Dedifferentiated amniotic fluid mesenchymal stem cell (primary cell): ENCODE measurements at regions not wholly inside any gene's neighbourhood (a gene's known extent, or its start where the extent isn't known, plus 50 kb on each side); places are given as distances from the start of the nearest gene placed in this dataset.

Experiments used
- DNase-seq: peaks from one replicate; pipeline ENCODE4 v3.0.0-alpha.2; 2016; ENCODE audit errors: extremely low spot score

DNA sequence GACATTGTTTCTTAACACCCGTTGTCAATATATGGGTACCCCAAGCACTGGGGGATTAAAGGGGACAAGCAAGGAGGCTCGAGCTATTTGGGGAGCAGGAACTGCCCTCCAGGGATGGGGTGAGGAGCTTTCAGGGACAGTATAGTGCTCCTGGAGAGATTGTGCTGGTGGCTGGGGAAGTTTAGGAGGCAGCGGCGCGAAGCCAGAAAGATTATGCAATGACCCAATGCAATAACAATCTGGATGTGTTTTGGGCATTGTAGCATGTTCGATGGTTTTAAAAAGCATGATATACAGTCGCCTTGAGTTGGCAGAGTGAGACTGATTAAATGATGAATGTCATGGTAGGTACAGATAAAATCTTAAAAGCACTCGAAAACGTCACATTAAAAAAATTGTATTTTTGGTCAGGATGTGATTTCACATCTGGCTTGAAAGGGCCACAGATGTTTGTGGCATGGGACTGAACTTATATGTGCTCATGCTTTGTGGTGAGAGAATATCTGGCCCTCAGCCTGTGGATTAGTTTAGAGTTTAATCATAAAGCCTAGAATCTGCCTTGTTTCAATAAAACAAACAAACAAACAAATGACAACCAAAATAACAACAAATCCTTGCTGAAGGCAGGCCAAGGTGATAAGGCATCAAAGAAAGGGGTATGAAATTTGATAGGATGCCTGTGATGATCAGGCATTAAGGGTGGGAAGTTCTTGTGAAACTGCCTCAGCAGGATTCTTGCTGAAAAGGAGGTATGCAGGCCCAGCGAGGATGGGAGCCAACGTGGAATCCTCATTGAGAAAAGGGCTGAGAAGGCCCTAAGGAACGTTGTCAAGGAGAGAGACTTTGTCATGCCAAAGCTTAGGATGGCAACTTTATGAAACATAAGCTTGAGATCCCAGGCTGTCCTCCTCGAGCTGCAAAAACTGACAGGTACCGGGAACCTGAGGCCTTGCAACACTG is 417.1 kb upstream of the KLF6 start:
- no peak for DNase-seq

DNA sequence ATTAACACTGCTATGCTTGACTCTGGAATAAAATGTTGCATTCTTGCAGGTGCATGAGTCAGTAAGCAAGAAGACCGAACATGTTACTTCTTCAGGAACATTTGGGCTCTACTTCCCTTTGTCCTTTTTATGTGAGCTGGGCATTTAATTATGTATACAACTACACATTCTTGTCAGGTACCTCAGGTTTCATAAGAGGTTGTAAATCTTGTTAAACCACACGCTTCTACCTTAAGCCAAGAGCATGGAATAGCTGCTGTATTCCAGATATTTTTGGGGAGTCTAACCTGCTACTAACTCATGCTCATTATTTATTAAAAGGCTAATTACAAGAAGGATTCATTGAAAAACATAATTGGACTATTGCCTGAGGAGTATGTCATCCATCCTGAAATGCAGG is 414.2 kb upstream of the KLF6 start:
- no peak for DNase-seq

DNA sequence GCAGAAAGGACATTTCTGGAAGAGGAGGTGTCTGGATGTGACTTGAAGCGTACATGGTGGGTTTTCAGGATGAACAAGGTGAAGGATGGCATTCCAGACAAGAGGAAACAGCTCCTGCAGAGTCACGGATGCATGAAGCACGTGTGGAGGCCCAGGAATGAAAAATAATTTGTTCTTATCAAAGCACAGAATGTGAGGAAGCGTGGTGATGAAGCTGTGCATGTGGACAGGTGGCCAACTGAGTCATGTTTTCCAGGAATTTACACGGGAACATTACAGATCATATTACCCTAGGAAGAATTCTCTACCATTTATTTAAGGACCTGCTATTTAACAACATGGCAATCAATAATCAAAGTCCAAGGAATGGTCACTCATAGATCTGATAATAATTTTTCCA is 413.2 kb upstream of the KLF6 start:
- no peak for DNase-seq

DNA sequence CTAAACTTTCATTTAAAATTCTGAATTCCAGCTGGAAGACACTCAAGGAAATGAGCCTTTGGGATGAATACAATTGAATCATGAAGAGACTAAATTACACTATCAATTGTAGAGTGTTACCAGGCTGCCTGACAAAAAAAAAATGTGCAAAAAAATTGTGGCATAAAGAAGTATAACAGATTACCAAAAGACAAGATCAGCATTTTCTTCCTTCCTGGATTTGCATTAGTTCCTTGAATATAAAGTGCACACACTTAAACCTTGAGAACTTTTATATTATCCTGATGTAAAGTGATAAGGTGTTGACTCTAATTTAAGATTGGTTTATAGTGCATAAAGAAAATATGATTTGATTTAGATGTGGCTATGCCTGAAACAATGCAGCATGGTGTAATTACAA is 412.7 kb upstream of the KLF6 start:
- DNase-seq = no peak

DNA sequence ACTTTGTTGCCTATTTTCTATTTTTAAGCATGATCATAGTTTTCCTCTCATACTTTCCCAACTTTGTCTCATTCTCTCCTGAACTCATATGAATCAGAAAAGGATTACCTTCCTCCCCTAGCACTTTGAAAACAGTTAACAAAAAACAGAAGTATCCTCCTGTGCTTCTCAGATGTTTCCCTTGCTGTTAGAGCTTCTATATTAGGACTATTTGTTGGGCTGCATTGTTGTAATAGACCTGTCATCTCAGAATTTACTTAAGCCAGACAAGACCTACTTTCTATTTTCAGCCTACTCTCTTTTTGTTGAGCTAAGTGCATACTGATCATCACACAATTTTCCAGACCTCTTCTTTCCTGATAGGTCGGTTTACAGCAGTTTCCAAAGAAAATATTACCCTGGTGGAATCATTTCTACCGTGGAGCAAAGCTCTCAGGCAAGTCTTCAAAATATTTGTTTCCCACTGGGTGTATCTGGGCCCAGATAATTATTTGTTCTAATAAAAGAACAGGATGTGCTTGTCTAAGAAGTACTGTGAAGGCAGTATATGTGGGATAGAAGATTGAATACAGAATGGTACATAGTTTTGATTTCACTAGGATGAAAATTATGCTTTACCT is 411.9 kb upstream of the KLF6 start:
- no peak for DNase-seq

DNA sequence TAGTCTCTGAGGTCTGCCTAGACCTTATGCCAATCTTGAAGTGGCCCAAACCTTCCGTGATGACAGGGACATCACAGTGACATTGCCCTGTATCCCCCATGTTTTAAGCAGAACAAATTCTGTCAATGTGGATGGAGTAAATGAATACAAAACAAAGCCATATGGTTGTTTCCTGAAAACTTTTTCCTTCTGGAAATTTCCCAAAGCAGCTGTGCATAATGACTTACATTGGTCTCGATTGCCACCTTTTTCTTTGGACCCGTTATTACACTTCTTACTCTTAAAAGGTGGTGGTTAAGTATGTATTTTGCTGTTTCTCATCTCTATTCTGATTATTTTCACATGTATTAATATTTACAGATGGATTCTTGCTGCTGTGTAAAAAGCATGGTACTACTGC is 411.2 kb upstream of the KLF6 start:
- no peak for DNase-seq

DNA sequence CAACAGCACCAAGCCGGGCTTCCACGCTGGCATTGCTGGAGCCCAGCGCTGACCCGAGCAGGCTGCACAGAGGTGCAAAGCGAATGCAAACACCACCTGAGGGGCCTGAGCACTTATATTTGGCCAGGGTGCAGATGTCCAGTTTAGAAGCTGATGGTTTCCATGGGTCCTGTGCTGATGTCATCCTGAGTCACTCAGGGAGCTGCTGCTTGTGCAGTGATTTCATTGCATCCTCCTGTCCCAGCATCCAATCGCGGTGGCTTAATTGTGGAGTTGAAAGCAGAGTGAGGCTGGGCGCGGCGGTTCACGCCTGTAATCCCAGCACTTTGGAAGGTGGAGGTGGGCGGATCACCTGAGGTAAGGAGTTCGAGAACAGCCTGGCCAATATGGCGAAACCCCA is 410.2 kb upstream of the KLF6 start:
- DNase-seq = no peak

DNA sequence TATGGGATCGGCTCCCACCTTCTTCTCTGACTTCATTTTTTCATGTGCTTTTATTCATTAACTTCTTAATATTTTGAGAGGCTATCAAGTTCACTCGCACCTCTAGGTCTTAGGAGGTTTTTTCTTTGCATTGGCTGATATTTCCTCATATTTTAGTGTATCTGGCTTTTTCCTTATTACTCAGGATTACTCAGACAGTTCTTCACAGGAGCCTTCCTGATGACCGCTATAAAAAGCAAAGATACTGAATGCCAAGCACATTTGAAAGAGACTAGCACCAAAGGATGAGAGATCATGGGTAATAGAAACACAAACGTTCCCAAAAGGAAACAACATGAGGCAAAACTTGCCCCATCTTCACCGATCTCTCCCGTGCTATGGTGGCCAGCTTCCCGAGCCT is 409.2 kb upstream of the KLF6 start:
- DNase-seq = no peak

DNA sequence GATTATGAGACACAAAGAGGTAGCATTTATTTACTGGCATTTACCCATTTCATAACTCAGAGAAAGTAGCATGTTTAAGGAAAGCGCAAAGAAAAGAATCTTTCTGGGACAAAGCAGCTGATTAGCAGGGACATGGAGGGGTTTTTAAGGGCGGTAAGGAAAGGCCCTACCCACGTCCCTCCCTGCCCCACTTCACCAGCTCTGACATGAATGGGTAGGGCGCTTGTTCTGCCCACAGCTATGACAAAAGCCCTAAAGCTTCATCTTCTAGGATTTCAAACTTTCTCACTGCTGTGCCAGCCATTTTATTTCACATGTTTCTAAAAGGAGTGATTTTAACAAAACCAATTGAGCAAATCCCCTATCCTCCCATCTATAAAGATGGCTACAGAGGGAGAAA is 406.9 kb upstream of the KLF6 start:
- no peak for DNase-seq

DNA sequence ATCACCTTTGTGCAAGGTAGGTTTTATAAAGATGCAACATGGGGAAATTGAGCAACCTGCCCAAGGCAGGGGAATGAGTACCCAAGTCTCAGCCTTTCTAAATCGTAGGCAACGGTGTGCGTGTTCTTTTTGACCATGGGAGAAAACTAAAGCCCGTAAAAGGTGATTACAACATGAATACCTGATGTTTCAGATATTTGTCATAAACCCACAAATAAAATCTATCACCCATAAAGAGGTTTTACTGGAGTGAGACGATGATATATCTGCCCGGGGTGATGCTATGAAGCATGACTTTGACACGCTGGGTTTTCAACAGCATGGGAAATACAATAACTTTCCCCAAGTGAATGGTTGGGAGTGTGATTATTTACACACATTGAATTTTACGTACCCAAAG is 406.3 kb upstream of the KLF6 start:
- no peak for DNase-seq

DNA sequence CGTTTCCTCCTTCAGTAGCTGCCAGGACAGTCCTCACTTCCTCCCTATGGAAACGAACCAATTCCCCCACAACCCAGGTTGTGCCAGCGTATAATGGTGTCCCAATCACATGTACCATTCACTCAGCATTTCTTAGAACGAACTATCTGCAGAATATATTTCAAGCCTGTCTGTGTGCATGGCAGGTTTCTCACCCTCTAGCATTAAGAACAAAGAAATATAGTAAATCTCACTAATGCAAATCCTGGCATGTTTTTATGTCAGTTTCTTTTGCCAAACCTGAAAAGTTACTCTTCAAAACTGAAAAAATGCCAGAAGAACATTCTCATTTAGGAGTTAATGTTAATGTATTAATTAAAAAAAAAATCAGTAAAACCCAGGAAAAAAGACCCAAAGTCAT is 405.9 kb upstream of the KLF6 start:
- DNase-seq = no peak

DNA sequence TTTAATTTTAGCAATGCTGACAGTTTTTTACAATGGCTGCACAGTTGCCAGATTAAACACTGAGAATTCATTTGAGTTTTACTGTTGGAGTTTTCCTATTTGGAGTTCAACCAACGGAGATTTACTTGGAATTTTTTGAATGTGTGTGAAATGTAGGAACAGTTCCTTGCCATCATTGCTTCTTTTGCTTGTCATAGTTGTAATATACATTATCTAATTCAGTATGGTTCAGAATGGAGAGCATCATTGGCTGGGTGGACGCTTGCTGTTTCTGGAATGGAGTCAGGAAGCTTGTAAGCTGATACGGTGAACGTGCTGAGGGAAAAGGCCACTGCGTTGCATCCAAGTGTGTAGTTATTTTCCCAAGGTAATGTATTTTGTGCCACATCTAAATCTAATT is 404.3 kb upstream of the KLF6 start:
- DNase-seq = no peak

DNA sequence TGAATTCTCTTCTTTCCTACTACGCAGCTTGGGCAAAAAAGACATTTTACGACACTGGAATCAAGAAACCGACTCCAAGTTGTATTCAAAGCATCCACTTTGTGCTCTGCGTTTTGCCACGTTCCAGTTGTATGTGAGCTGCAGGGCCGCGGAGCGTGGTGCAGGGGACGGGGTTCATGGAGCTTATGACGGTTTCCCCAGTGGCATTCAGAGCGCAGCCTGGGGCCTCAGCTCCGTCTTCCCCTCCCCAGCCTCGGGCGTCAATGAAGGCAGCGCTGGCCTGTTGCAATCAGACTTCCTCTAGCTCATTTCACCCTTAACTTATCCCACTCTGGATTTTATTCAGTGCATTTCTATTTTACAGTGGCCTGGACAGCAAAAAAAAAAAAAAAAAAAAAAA is 403.4 kb upstream of the KLF6 start:
- DNase-seq = no peak

DNA sequence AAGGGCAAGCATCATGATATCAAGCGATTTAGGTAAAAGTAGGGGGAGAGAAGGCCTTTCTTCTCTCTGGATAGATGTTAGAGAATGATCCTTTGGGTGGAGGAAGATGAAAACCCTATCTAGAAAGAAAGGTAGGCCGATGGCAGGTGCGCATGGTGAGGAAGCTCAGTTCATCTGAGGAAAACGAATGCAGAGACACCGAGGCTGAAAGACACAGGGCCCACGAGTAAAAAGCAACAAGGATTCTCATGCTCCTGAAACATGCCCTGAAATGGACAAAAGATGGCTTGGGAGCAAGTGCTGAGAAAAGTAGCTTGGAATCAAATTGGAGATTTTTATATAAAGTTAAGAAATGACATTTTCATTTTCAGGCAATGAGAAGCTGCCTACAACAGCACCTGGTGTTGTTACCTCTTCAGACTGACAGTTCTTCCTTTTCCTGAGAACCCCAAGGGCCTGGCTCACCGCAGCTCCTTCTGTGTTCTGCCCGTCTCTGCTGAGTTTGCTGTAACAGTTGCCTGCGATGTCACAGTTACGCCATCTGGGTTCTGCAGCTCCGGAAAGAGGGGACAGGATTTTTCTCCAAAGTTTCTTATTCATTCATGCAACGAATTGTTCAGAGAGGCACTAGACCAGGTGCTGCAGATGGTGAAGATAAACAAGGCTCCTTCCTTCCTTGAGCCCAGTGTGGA is 402.0 kb upstream of the KLF6 start:
- DNase-seq = no peak

DNA sequence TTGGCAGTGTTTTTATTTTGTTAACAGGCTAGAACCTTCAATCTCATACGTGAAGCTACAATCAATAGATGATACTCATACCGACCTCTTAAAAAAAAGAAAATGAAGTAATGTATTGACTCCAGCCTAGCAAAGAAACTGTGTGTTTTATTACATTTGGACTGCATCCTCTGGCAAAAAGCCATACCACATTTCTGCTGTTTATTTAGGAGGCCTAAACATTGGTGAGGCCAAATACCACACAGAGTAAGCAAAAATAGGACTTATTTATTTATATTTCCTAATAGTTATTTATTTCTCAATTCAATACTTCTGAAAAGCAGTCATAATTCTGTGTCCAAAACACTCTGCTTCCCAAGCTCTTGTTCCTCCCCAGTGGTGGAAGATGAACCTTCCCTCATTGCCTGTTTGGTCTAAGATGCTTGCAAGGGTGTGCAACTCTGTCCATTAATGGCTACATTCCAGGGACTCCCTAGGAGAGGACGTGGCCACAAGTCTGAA is 398.8 kb upstream of the KLF6 start:
- peak; percentile 22 for DNase-seq

DNA sequence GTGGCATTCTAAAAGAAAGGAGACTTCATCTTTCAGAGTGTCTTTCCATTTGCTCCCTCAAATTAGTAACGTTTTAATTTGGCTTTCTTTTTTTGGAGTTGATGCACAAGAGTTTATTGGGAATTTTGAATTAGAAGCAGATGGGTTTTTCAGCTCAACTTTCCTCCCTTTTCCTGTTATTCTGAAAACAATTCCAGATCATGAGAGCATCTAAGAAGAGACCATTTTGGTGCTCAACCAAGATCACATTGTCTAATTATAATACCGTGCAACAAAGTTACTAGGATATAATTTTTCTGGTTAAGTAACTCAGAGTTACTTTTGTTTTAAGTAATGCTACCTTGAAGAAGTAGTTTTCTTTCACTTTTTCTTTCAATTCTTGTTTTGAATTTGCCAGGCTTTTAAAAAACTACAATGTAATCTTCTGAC is 396.6 kb upstream of the KLF6 start:
- no peak for DNase-seq

DNA sequence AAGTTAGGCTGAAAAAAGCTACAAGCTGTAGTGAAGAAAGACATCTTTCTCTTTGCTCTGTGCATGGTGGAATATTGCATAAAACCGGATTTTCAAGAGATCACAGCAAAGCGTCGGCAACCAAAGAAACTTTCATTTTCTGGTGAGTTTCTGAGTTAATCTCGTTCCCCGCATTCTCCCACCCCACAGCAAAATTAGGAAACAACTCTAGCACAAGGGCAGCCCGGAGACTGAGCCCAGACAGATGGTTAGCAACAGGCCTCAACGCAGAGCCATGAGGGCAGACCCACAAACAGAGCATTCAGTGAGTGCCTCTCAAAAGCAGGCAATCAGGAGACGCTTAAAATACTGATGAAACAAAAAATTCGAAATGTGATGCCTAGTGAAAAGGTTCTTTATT is 396.1 kb upstream of the KLF6 start:
- no peak for DNase-seq

DNA sequence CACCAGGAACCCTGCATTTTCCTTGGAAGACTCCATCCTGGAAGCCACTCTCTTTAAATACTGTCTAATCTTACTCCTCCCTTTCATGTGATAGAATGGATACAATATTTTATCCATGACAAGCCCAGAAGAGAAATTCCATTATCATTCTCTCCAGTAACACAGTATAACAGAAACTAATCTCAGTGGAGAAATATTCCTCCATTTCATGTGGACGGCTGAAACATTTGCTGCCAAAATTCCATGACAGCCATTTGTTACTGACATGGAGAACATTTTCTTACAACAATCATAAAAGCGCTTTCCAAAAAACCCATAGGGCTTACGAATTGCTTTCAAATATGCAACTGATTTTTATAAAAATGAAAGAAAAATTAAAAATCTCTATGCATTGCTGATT is 392.8 kb upstream of the KLF6 start:
- DNase-seq = no peak

DNA sequence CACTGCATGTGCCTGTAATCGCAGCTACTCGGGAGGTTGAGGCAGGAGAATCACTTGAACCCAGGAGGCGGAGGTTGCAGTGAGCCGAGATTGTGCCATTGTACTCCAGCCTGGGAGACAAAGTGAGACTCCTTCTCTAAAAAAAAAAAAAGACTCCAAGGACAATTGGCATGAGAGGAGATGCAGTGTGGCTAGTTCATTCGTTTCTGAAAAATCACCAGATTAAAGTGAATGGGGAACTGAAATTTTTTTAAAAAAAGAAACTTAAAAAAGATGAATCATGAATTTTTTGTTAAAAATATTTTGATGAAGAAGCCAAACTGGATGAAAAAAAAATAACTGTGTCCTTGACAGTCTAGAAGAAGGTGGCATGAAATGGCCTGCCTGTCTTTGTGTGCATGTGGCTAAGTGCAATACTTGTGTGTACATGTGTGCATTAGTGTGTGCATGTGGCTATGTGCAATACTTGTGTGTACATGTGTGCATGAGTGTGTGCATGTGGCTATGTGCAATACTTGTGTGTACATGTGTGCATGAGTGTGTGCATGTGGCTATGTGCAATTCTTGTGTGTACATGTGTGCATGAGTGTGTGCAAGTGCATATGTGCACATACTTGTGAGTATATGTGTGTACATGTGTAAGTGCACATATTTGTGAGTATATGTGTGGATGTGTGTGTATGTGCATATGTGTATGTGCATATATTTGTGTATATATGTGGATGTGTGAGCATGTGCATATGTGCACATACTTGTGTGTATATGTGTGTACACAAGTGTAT is 391.7 kb upstream of the KLF6 start:
- DNase-seq = no peak

DNA sequence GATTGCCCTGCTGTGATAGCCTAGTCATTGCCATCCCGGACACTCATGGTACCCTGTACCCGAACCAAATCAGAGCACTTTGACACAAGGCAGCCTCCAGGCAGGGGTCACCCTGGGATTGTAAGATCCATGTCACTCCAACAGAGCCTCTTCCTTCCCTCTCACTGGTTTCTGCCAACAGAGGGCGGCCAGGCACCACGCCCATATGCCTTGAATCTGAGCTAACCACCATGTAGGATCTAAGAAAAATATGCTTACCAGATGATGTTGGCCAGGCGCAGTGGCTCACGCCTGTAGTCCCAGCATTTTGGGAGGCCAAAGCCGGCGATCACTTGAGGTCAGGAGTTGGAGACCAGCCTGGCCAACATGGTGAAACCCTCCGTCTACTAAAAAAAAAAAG is 389.2 kb upstream of the KLF6 start:
- DNase-seq = no peak

DNA sequence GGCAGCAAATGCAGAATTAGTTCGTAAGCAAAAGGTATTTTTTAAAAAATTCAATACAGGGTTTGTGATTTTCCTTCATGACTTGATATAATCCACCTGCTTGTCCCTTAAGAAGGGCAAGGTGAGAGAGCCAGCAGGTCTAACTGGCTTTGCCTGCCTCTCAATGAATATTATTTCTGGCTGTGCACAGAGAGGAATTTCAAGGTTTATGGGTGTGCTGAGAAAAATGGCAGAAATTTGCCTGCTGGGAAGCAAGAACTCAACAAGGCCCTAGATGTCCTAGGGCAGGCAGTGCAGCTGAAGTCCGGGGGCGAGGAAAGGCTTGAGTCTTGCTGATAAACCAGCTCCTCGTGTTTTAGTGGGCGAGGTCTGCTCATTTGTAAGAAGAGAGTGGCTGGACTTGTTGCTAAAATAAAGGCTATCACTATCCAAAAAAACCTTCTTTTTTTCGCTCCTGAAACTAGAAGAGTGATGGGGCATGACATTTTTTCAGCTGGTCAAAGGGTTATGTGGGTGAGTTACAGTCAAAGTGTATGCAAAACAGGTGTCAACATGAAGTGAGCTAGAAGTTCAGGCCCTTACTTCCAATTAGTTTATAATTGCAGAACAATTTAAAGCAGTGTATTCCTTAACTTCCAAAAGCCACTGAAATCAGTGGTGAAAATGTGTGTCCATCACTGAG is 385.8 kb upstream of the KLF6 start:
- no peak for DNase-seq
